Peyer's patch (tissue), 4 donors: ENCODE measurements at regions not wholly inside any gene's neighbourhood (a gene's known extent, or its start where the extent isn't known, plus 50 kb on each side); places are given as distances from the start of the nearest gene placed in this dataset.
A peak's percentile ranks its signal among the peaks of the same experiment; 100 is the strongest.

Experiments
- DNase-seq, 3 donors: peaks; one replicate each; pipeline ENCODE4 v3.0.0-alpha.2; 2017 to 2019
- H3K27ac ChIP-seq, 4 donors: fragments of 200-600 bp; sonication (generic); one replicate each; pipeline ENCODE4 v1.5.1; 2016 to 2019
- H3K27me3 ChIP-seq, 2 donors: fragments of 200-600 bp; sonication (generic); one replicate each; pipeline ENCODE4 v1.5.1; 2019
- H3K36me3 ChIP-seq, 3 donors: fragments of 200-600 bp; sonication (generic); one replicate each; pipeline ENCODE4 v1.5.1; 2016 to 2019
- H3K4me1 ChIP-seq, 4 donors: fragments of 200-600 bp; sonication (generic); one replicate each; pipeline ENCODE4 v1.5.1; 2016 to 2019
- H3K4me3 ChIP-seq, 4 donors: fragments of 200-600 bp; sonication (generic); 1 replicate in 3 of 4; 2 replicates in 1 of 4; pipeline ENCODE4 v1.5.1; 2016 to 2019; ENCODE audit warnings: mild to moderate bottlenecking in 1 of 4
- H3K9me3 ChIP-seq, 4 donors: fragments of 200-600 bp; sonication (generic); one replicate each; pipeline ENCODE4 v1.5.1; 2016 to 2019; ENCODE audit warnings: mild to moderate bottlenecking in 1 of 4
- POLR2A ChIP-seq, 2 donors: fragments of 450-650 bp; IDR thresholded peaks; one replicate each; pipeline ENCODE4 v1.5.1; 2017; ENCODE audit warnings: antibody characterized with exemption in 2 of 2, mild to moderate bottlenecking in 2 of 2, moderate library complexity in 2 of 2
- TF ChIP-seq, protein P1 (sequence below), 6 experiments: fragments of 450-650 bp in 4 of 6; fragments of 200-600 bp in 2 of 6; sonication (generic) in 1 of 6; IDR thresholded peaks; one replicate each; pipeline ENCODE4 v1.5.1; 2017 to 2019; ENCODE audit warnings: antibody characterized with exemption in 6 of 6, mild to moderate bottlenecking in 3 of 6, moderate library complexity in 1 of 6

DNA sequence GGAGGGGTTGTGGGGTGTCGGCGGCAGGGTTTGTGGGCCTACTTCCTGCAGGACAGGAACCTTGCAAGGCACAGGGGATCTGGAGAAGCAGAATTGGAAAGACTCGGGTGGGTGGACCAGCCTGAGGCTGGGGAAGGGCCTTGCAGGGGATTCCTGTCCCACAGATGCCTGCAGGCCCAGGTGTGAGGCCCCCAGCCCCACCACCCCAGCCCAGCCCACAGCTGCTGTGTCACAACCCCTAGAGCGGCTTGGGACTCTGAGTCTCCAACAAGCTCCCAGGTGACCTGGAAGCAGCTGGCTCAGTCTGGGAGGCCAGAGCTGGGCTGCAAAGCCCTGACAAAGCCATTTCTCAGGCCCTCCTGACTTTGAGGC is 93.1 kb downstream of the ZFP36L2 start:
- Histone ChIP-seq H3K4me3 (peak overlapping the region in 1 of 4 donors; percentile 10), H3K4me1 (peaks cover 32 to 91% (median 81%) of the 10 kb centered on the region in 4 donors), H3K27me3 (no peaks in the 10 kb centered on the region), H3K36me3 (no peaks in the 10 kb centered on the region), H3K9me3 (no peaks in the 10 kb centered on the region), H3K27ac (peak overlapping the region; percentile 88 to 94 (median 92))
- TF ChIP-seq, protein P1, sequence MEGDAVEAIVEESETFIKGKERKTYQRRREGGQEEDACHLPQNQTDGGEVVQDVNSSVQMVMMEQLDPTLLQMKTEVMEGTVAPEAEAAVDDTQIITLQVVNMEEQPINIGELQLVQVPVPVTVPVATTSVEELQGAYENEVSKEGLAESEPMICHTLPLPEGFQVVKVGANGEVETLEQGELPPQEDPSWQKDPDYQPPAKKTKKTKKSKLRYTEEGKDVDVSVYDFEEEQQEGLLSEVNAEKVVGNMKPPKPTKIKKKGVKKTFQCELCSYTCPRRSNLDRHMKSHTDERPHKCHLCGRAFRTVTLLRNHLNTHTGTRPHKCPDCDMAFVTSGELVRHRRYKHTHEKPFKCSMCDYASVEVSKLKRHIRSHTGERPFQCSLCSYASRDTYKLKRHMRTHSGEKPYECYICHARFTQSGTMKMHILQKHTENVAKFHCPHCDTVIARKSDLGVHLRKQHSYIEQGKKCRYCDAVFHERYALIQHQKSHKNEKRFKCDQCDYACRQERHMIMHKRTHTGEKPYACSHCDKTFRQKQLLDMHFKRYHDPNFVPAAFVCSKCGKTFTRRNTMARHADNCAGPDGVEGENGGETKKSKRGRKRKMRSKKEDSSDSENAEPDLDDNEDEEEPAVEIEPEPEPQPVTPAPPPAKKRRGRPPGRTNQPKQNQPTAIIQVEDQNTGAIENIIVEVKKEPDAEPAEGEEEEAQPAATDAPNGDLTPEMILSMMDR (IDR thresholded peaks at IDR 0.05) = no peak
- no peak for TF ChIP-seq POLR2A (IDR thresholded peaks at IDR 0.05)
- peak in 2 of 3 donors; percentile 48 to 51 for DNase-seq

DNA sequence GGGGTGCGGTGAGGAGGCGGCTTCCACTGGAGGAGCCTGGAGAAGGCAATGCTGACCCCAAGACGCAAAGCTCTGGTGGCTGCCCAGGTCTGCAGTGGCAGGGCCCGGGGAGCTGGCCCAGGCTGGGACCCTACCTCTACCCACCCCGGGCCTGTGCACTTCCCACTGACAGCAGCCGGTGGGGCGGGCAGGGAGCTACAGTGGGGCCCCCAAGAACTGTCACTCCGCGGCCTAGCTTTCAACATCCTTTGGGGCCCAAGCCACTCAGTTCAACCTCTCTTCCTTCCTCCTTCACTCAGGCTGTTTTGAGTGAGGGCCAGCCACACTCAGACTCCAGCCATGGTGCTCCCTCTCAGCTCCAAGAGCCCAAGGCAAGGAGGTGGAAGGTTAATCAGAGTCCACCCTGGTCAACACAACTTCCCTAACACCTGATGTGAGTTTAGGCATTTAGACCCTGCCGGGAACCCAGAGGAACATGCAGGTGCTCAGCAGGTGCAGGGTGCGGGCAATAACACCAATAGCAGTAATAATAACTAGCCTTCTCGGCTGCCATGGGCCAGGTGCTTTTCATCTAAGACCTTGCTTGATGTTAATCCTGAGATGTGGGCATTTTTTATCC is 93.6 kb downstream of the ZFP36L2 start:
- Histone ChIP-seq H3K36me3 (no peaks in the 10 kb centered on the region), H3K27ac (peak overlapping the region; percentile 88 to 94 (median 92)), H3K9me3 (no peaks in the 10 kb centered on the region), H3K4me3 (peak overlapping the region in 1 of 4 donors; percentile 1), H3K27me3 (no peaks in the 10 kb centered on the region), H3K4me1 (peaks cover 34 to 92% (median 85%) of the 10 kb centered on the region in 4 donors)
- TF ChIP-seq, protein P1 (IDR thresholded peaks at IDR 0.05) = no peak
- no peak for TF ChIP-seq POLR2A (IDR thresholded peaks at IDR 0.05)
- DNase-seq = peak; percentile 55 to 75 (median 62)

DNA sequence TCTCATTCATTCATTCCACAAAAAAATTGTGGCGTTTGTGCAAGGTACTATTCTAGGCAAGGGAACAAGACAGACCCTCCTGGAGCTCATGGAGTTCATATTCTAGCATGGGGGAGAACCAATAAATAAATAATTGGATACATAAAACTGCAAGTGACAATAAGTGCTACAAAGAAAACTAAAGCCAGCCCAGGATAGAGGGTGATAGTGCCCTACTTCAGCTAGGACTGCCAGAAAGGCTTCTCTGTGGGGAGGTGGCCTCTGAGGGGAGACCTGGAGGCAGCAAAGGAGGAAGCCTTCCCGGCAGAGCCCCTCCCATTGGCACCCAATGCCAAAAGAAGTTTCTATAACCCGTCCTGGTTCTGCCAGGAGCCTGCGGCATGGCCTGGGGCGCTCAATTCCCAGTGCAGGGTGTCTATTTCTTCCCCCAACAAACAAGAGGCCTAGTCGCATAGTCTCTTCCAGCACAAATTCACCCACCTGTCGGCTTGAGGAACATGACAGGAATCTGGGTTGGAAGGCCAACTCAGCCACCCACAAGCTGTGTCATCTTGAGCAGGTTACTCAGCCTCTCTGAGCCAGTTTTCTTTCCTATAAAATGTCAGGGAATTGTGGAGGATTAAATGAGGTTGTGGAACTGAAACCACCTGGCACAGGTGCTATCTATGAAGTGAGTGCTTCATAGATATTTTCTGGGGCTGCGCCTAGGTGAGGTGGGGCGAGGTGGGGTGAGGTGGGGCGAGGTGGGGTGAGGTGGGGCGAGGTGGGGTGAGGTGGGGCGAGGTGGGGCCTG is 94.3 kb downstream of the ZFP36L2 start:
- Histone ChIP-seq H3K4me1 (peaks cover 36 to 86% (median 84%) of the 10 kb centered on the region in 4 donors), H3K36me3 (no peaks in the 10 kb centered on the region), H3K4me3 (peak overlapping the region in 1 of 4 donors; percentile 12), H3K27me3 (no peaks in the 10 kb centered on the region), H3K9me3 (no peaks in the 10 kb centered on the region), H3K27ac (peak overlapping the region; percentile 88 to 94 (median 92))
- DNase-seq = peak in 2 of 3 donors; percentile 52 to 56
- TF ChIP-seq, protein P1 (IDR thresholded peaks at IDR 0.05) = no peak
- TF ChIP-seq POLR2A (IDR thresholded peaks at IDR 0.05) = no peak

DNA sequence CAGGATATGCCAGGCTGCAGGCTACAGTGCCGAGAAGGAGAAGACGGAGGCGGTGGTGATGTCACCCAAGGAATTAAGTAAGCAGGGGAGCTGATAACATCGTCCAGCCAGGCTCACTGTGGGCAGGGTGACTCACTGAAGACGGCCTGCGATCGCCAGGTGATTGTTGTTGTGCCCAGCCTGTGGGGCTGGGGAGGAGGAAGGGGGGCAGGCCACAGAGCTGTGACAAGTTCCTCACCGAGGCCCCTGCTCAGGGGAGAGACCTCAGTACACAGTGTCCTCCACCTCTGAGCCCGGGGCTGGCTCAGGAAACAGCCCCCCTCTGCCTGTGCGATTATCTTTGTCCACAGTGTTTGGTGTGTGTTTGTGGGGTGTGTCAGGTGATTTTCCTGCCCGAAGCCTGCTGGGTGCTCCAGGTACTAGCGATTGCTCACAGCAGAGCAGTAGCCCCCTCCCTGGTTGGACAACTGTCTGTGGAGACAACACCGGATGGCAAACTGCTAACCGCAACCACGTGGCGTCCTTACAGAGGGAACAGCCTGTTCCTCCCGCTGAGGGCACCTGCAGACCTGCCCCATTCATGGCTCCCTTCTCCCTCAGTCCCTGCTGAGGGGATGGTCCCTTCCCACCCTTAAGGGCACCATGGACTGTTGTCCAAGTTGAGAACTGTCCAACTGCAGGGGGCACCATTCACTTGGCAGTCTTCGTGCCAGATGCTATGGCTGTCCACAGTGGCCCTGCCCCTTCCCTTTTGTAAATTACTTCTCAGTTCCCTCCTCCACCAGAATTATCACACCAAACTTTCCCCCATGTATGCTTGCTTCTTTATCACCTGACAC is 95.1 kb downstream of the ZFP36L2 start:
- TF ChIP-seq POLR2A (IDR thresholded peaks at IDR 0.05) = peak; percentile 30 to 57
- TF ChIP-seq, protein P1 (IDR thresholded peaks at IDR 0.05) = peak; percentile 23 to 69 (median 62)
- H3K4me1 ChIP-seq = peaks cover 36 to 78% (median 77%) of the 10 kb centered on the region in 4 donors

DNA sequence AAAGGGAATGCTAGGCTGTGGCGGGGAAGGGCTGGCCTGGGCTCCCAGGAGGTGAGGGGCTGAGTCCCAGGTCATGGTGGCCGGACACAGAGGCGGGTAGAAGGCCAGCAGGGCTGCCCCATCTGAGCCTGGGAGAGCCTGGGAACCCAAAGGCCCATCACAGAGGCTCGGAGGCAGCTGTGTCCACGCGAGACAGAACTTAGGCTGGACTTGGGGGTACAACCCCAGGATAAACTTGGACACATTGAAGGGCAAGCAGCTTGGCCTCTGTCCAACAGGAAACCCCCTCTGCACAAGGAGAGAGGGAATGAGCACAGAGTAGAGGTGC is 95.9 kb downstream of the ZFP36L2 start:
- peak in 2 of 3 donors; percentile 52 to 57 for DNase-seq
- Histone ChIP-seq H3K36me3 (no peaks in the 10 kb centered on the region), H3K27me3 (no peaks in the 10 kb centered on the region), H3K27ac (peak overlapping the region; percentile 88 to 94 (median 92)), H3K9me3 (no peaks in the 10 kb centered on the region), H3K4me3 (peak overlapping the region in 2 of 4 donors; percentile 15 to 31), H3K4me1 (peaks cover 36 to 71% (median 69%) of the 10 kb centered on the region in 4 donors)
- TF ChIP-seq POLR2A (IDR thresholded peaks at IDR 0.05) = no peak

More for the DNA sequence above, 95.1 kb downstream of the ZFP36L2 start:
- H3K27ac ChIP-seq = peak overlapping the region; percentile 88 to 94 (median 92)
- H3K36me3 ChIP-seq = no peaks in the 10 kb centered on the region
- peak overlapping the region in 2 of 4 donors; percentile 15 to 31 for H3K4me3 ChIP-seq
- peak; percentile 91 to 99 (median 98) for DNase-seq
- H3K27me3 ChIP-seq = no peaks in the 10 kb centered on the region
- H3K9me3 ChIP-seq = no peaks in the 10 kb centered on the region
